ENCODE measurements at regions not wholly inside any gene's neighbourhood (a gene's known extent, or its start where the extent isn't known, plus 50 kb on each side); places are given as distances from the start of the nearest gene placed in this dataset.

GRCh38 chr5:28945859-28946258 lies 1907.5 kb upstream of the CDH9 start:
- TF ChIP-seq CTCF (IDR thresholded peaks at IDR 0.05; ENCODE audit: low read depth, low read length) (no peak), POLR2A (IDR thresholded peaks at IDR 0.05; ENCODE audit: extremely low read depth, insufficient read length) (no peak)
